AG09319 (cell line): ENCODE measurements at regions not wholly inside any gene's neighbourhood (a gene's known extent, or its start where the extent isn't known, plus 50 kb on each side); places are given as distances from the start of the nearest gene placed in this dataset.

ENCODE experiments used
- DNase-seq: peaks from one replicate; pipeline ENCODE4 v3.0.0-alpha.2; 2010; ENCODE audit warnings: low read depth; ENCODE audit errors: extremely low read depth
- TF ChIP-seq, protein P1 (sequence below): IDR thresholded peaks from 2 replicates; pipeline ENCODE4 v1.5.1; 2011; ENCODE audit warnings: low read depth, mild to moderate bottlenecking, inconsistent platforms, low read length, moderate library complexity

DNA sequence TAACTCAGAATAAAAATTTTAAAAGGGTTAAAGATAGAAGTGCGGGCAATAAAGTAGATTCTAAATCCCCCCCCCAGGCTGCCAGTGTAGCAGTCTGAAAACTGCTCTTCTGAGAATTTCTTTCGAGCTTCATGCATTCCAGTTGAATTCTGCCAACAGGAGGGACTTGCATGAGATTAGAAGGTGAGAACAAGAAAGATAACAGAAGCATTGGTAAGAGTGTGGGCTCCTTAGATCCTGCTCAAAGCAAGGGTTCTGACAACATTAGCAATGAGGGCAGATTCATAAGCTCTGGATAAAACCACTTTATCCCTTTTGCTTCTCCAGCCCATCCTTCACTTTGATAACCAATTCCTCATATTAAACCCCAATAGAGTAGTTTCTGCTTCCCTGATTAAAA, 235.9 kb upstream of the CDH6 start:
- TF ChIP-seq, protein P1, sequence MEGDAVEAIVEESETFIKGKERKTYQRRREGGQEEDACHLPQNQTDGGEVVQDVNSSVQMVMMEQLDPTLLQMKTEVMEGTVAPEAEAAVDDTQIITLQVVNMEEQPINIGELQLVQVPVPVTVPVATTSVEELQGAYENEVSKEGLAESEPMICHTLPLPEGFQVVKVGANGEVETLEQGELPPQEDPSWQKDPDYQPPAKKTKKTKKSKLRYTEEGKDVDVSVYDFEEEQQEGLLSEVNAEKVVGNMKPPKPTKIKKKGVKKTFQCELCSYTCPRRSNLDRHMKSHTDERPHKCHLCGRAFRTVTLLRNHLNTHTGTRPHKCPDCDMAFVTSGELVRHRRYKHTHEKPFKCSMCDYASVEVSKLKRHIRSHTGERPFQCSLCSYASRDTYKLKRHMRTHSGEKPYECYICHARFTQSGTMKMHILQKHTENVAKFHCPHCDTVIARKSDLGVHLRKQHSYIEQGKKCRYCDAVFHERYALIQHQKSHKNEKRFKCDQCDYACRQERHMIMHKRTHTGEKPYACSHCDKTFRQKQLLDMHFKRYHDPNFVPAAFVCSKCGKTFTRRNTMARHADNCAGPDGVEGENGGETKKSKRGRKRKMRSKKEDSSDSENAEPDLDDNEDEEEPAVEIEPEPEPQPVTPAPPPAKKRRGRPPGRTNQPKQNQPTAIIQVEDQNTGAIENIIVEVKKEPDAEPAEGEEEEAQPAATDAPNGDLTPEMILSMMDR = no peak
- DNase-seq = no peak

DNA sequence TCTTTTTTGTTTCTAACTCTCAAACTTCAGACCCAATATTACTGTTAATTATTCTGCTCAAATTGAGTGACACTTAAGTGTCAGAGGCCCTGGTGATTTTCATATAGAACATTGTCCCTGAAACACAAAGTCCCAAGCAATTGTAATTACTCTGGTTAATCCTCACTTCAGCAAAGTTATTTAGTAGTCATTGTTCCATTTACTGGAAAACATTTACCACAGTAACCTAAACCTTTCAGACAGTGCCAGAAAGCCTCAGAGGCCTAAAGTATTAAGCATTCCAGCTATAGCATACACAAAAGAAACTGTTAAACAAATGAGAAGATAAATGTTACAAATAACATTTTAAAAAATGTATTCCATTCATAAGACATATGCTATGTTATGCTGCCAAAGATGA, 237.2 kb upstream of the CDH6 start:
- TF ChIP-seq, protein P1 = no peak
- no peak for DNase-seq

DNA sequence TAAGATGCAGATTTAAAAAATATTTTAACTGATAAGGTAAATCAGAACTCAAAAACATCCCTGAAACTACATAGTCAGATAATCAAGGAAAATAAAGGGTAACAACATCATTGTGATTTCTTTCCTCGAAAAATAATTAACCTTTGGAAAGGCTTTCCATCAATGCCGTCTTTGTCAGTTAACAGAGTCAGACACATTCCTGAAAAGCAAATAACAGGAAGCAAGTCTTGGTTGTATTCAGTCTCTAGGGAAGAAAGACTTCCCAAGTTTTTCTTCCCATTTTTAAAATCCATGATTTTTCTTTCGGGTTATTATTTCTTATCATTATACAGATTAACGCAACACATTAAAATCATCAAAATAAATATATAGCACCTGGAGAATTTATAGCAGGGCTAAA, 256.4 kb upstream of the CDH6 start:
- DNase-seq = no peak
- TF ChIP-seq, protein P1 = no peak

DNA sequence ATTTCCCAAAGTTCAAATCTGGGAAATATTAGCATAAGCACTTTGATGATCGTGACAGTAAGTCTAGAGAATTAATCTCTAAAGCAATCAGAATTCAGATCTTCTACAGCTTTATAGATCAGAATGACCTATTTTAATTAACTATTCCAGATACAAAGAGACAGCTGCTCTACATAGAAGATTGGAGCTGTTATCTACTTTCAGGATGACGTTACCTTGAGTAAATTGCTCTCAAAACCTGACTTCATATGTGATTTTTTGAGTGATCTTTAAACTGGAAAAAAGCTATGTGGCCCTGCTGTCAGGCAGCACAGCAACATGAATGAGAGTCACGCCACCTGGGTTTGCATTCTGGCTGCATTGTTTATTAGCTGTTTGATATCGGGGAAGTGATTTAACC, 259.9 kb upstream of the CDH6 start:
- no peak for DNase-seq
- TF ChIP-seq, protein P1 = no peak

DNA sequence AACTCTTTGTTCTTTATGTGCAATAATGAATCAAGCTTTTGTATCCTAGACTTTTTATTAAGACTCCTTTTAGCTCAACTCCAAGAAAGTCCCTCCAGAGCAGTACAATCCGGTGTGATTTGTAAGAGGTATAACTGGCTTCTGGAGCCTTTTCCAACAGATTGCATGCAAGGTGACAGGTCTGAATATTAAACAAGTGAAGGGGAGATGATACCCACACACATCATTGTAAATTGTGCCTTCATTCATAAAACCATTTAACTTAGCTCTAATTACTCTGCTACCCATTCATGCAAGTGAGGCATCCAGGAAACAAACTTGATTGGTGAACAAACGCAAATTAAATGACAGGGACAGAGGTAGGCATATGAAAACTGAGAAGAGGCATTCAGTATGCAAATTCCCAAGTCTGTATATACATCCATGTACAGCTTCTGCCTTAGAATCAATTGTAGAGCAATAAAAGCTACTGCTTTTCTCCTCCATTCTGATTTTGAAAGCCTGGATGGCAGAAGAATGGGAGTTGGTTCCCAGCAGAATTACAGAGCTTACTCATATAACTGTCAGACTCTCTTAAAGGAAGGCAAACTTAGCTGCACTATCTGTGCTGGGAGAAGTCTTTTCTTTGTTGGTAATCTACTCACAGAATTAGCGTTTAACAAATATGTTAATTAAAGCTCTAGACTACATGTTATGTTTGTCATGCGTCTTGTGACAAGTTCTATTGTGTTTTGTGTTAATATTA, 261.0 kb upstream of the CDH6 start:
- TF ChIP-seq, protein P1 = no peak
- no peak for DNase-seq

DNA sequence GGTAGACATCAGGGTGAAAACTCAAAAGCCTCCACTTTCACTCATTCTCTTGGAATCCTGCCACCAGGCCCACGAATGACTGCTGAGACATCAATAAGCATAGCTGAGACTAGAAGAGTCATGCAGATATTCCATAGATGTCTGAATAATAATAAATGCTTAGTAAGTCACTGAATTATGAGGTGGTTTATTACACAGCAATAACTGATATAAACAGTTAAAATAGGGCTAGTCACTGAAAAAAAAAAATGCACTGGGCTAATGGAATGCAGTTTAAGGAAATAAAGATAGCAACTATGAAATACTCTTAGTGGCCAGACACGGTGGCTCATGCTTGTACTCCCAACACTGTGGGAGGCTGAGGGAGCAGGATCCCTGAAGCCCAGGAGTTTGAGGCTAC, 262.8 kb upstream of the CDH6 start:
- TF ChIP-seq, protein P1 = no peak
- DNase-seq = no peak

DNA sequence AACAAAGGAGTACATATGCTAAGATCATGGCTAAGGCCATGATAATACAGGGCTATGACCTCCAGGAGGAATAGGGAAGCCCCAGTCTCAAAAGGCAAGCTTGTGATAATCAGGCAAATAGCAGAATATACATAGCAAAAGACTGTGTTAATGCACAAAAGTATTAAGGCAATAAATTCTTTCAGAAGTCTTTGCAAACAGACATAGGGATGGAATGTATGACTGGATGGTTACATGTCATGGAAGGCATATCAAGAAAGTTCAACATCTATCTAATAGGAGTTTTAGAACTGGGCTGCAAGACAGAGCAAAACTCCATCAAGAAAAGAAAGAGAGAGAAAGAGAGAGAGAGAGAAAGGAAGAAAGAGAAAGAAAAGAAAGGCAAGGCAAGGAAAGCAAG, 264.5 kb upstream of the CDH6 start:
- no peak for DNase-seq
- TF ChIP-seq, protein P1 = no peak
